H9 (cell line): ENCODE measurements at regions not wholly inside any gene's neighbourhood (a gene's known extent, or its start where the extent isn't known, plus 50 kb on each side); places are given as distances from the start of the nearest gene placed in this dataset.

ENCODE experiments used
- DNase-seq: peaks from one replicate; pipeline ENCODE4 v3.0.0-alpha.2; 2017
- H2AFZ ChIP-seq: one replicate; pipeline ENCODE4 v1.6.1; 2013; ENCODE audit warnings: mild to moderate bottlenecking, low read length, control low read depth, moderate library complexity
- H2AK5ac ChIP-seq: 2 replicates; pipeline ENCODE4 v1.6.1; 2013; ENCODE audit warnings: low read length, control low read depth, mixed read lengths; ENCODE audit not compliant: insufficient read length
- H2BK120ac ChIP-seq: one replicate; pipeline ENCODE4 v1.6.1; 2013; ENCODE audit warnings: low read depth, mild to moderate bottlenecking, low read length, control low read depth, inconsistent platforms; ENCODE audit not compliant: poor library complexity, severe bottlenecking
- H2BK12ac ChIP-seq: 2 replicates; pipeline ENCODE4 v1.6.1; 2013; ENCODE audit warnings: low read length, control low read depth, mixed read lengths, low read depth; ENCODE audit not compliant: insufficient read length
- H2BK15ac ChIP-seq: 2 replicates; pipeline ENCODE4 v1.6.1; 2013; ENCODE audit warnings: low read depth, low read length, control low read depth
- H2BK20ac ChIP-seq: one replicate; pipeline ENCODE4 v1.6.1; 2013; ENCODE audit warnings: low read depth, mild to moderate bottlenecking, low read length, control low read depth, inconsistent platforms; ENCODE audit not compliant: poor library complexity, severe bottlenecking
- H2BK5ac ChIP-seq: 2 replicates; pipeline ENCODE4 v1.6.1; 2013; ENCODE audit warnings: low read length, control low read depth, mixed read lengths; ENCODE audit not compliant: insufficient read length
- H3K14ac ChIP-seq: 2 replicates; pipeline ENCODE4 v1.6.1; 2013; ENCODE audit warnings: low read length, control low read depth; ENCODE audit not compliant: insufficient read depth
- H3K18ac ChIP-seq: 2 replicates; pipeline ENCODE4 v1.6.1; 2013; ENCODE audit warnings: low read depth, mild to moderate bottlenecking, mixed read lengths, low read length, control low read depth; ENCODE audit not compliant: insufficient read length
- H3K23ac ChIP-seq: 2 replicates; pipeline ENCODE4 v1.6.1; 2013; ENCODE audit warnings: low read length, control low read depth, mixed read lengths, low read depth; ENCODE audit not compliant: insufficient read length
- H3K23me2 ChIP-seq: 2 replicates; pipeline ENCODE4 v1.6.1; 2013; ENCODE audit warnings: low read depth, mild to moderate bottlenecking, mixed read lengths, low read length, control low read depth; ENCODE audit not compliant: insufficient read length, poor library complexity, severe bottlenecking
- H3K27ac ChIP-seq: 2 replicates; pipeline ENCODE4 v1.5.1; 2013; ENCODE audit warnings: low read length, control low read depth, mixed read lengths, low read depth; ENCODE audit not compliant: insufficient read length
- H3K27me3 ChIP-seq: 2 replicates; pipeline ENCODE4 v1.6.1; 2013; ENCODE audit warnings: low read length, control low read depth, inconsistent platforms; ENCODE audit not compliant: insufficient read depth
- H3K4ac ChIP-seq: 2 replicates; pipeline ENCODE4 v1.6.1; 2013; ENCODE audit warnings: low read depth, mild to moderate bottlenecking, control low read depth, inconsistent platforms, low read length, moderate library complexity
- H3K4me1 ChIP-seq: 2 replicates; pipeline ENCODE4 v1.6.1; 2013; ENCODE audit warnings: low read length, control low read depth, inconsistent platforms; ENCODE audit not compliant: insufficient read depth
- H3K4me2 ChIP-seq: 2 replicates; pipeline ENCODE4 v1.6.1; 2013; ENCODE audit warnings: low read length, control low read depth, mixed read lengths; ENCODE audit not compliant: insufficient read length, insufficient read depth
- H3K56ac ChIP-seq: 2 replicates; pipeline ENCODE4 v1.6.1; 2013; ENCODE audit warnings: low read depth, mild to moderate bottlenecking, mixed read lengths, low read length, control low read depth; ENCODE audit not compliant: insufficient read length
- H3K79me1 ChIP-seq: 2 replicates; pipeline ENCODE4 v1.6.1; 2013; ENCODE audit warnings: low read depth, mild to moderate bottlenecking, moderate library complexity, low read length, control low read depth, inconsistent platforms; ENCODE audit not compliant: insufficient read depth, poor library complexity, severe bottlenecking
- H3K79me2 ChIP-seq: 2 replicates; pipeline ENCODE4 v1.6.1; 2013; ENCODE audit warnings: low read length, control low read depth, inconsistent platforms; ENCODE audit not compliant: insufficient read depth
- H3K9ac ChIP-seq: 2 replicates; pipeline ENCODE4 v1.6.1; 2013; ENCODE audit warnings: low read length, control low read depth, mixed read lengths; ENCODE audit not compliant: insufficient read length; ENCODE audit errors: extremely low read depth
- H3K9me3 ChIP-seq: one replicate; pipeline ENCODE4 v1.6.1; 2013; ENCODE audit warnings: low read depth, low read length, inconsistent platforms; ENCODE audit not compliant: control insufficient read depth
- H3T11ph ChIP-seq: one replicate; pipeline ENCODE4 v1.6.1; 2013; ENCODE audit warnings: mild to moderate bottlenecking, low read length, control low read depth, inconsistent platforms
- H4K20me1 ChIP-seq: one replicate; pipeline ENCODE4 v1.6.1; 2013; ENCODE audit not compliant: control insufficient read depth, insufficient read length, insufficient read depth
- H4K5ac ChIP-seq: 2 replicates; pipeline ENCODE4 v1.6.1; 2013; ENCODE audit warnings: low read depth, mild to moderate bottlenecking, mixed read lengths, low read length, control low read depth; ENCODE audit not compliant: insufficient read length
- H4K8ac ChIP-seq: replicated peaks from 2 replicates; pipeline ENCODE4 v1.6.1; 2013; ENCODE audit warnings: low read length, control low read depth, mixed read lengths, low read depth; ENCODE audit not compliant: insufficient read length
- H4K91ac ChIP-seq: 2 replicates; pipeline ENCODE4 v1.6.1; 2013; ENCODE audit warnings: low read depth, mild to moderate bottlenecking, moderate library complexity, mixed read lengths, low read length, control low read depth; ENCODE audit not compliant: insufficient read length
- H3K27ac Mint-ChIP-seq, 3 experiments: 2 replicates in 2 of 3; 3 replicates in 1 of 3; pipeline ENCODE4 v1.8.0; 2020 to 2021; ENCODE audit warnings: mixed read lengths in 3 of 3, mild to moderate bottlenecking in 1 of 3, moderate library complexity in 1 of 3
- H3K27me3 Mint-ChIP-seq: 2 replicates; pipeline ENCODE4 v1.8.0; 2021; ENCODE audit warnings: low read depth, mild to moderate bottlenecking, moderate library complexity, mixed read lengths
- H3K36me3 Mint-ChIP-seq, 3 experiments: 2 replicates in 2 of 3; 3 replicates in 1 of 3; pipeline ENCODE4 v1.8.0; 2020 to 2021; ENCODE audit warnings: low read depth in 3 of 3, mixed read lengths in 3 of 3; ENCODE audit not compliant: insufficient read depth in 1 of 3
- H3K4me1 Mint-ChIP-seq, 2 experiments: 2 replicates each; pipeline ENCODE4 v1.8.0; 2020; ENCODE audit warnings: mixed read lengths in 2 of 2
- H3K4me3 Mint-ChIP-seq, 2 experiments: 2 replicates in 1 of 2; 3 replicates in 1 of 2; pipeline ENCODE4 v1.8.0; 2020 to 2021; ENCODE audit warnings: mild to moderate bottlenecking in 2 of 2, mixed read lengths in 2 of 2, moderate library complexity in 1 of 2
- H3K9me3 Mint-ChIP-seq, 2 experiments: 2 replicates in 1 of 2; 3 replicates in 1 of 2; pipeline ENCODE4 v1.8.0; 2020; ENCODE audit warnings: mild to moderate bottlenecking in 2 of 2, mixed read lengths in 2 of 2, moderate library complexity in 1 of 2
- CTCF ChIP-seq: fragments of 200-600 bp; sonication (generic); conservative IDR thresholded peaks from 3 replicates; pipeline ENCODE4 v1.8.0; 2021; ENCODE audit warnings: antibody characterized with exemption, mild to moderate bottlenecking
- WGBS: extraction: QIAGEN DNeasy Blood & Tissue Kit; methylation state at CpG from one replicate; pipeline ENCODE4 v1.1.7; 2013; ENCODE audit warnings: missing lambda C conversion rate, low lambda C conversion rate, mixed read lengths; ENCODE audit not compliant: insufficient read length; ENCODE audit errors: extremely low coverage; 5-methylcytosine and 5-hydroxymethylcytosine counted together

- no peaks in the 10 kb centered on the region for H3K79me2 ChIP-seq
- H3K27ac Mint-ChIP-seq: no peak overlapping the region
- no peak overlapping the region for H2BK12ac ChIP-seq
- H3K9ac ChIP-seq: no peak overlapping the region
- no peaks in the 10 kb centered on the region for H3K36me3 Mint-ChIP-seq
- no peaks in the 10 kb centered on the region for H4K20me1 ChIP-seq
- no peak overlapping the region for H3K18ac ChIP-seq
- no peak overlapping the region for H4K8ac ChIP-seq
- H3K79me1 ChIP-seq: no peaks in the 10 kb centered on the region
- H3K27ac ChIP-seq: no peak overlapping the region
- H2BK5ac ChIP-seq: no peak overlapping the region
- no peak overlapping the region for H3K23ac ChIP-seq
- no CpG with 5 or more reads among the region's 3 CpGs for WGBS
- no peak overlapping the region for H2BK20ac ChIP-seq
- no peak overlapping the region for H3K56ac ChIP-seq
- no peaks in the 10 kb centered on the region for H3K27me3 ChIP-seq
- peaks cover 5 to 6% of the 10 kb centered on the region in 2 experiments for H3K4me1 Mint-ChIP-seq
- H3K4me1 ChIP-seq: no peaks in the 10 kb centered on the region
- H3K23me2 ChIP-seq: no peaks in the 10 kb centered on the region
- H3K9me3 Mint-ChIP-seq: no peaks in the 10 kb centered on the region
- DNase-seq: no peak
- no peak overlapping the region for H2BK15ac ChIP-seq
- TF ChIP-seq CTCF: no peak
- no peak overlapping the region for H4K91ac ChIP-seq
- no peak overlapping the region for H2AK5ac ChIP-seq
- H3K14ac ChIP-seq: no peak overlapping the region
- no peaks in the 10 kb centered on the region for H3K27me3 Mint-ChIP-seq
- H3K4me3 Mint-ChIP-seq: no peak overlapping the region
- H3K4ac ChIP-seq: no peak overlapping the region
- H2AFZ ChIP-seq: no peak overlapping the region
- H4K5ac ChIP-seq: no peak overlapping the region
- H3T11ph ChIP-seq: no peak overlapping the region
- no peak overlapping the region for H2BK120ac ChIP-seq
- H3K9me3 ChIP-seq: no peaks in the 10 kb centered on the region
- H3K4me2 ChIP-seq: no peak overlapping the region
Measured at GRCh38 chr12:32975122-32975521, 78.5 kb upstream of the PKP2 start.
